OCI-LY1 (cell line): ENCODE measurements at regions not wholly inside any gene's neighbourhood (a gene's known extent, or its start where the extent isn't known, plus 50 kb on each side); places are given as distances from the start of the nearest gene placed in this dataset.

Experiments
- H2AFZ ChIP-seq: fragments of 200-600 bp; sonication (generic), shearing (Covaris generic); 2 replicates; pipeline ENCODE4 v1.6.0; 2014; ENCODE audit warnings: antibody characterized with exemption, mild to moderate bottlenecking, low read length
- H3F3A ChIP-seq: fragments of 200-600 bp; sonication (generic), shearing (Covaris generic); 2 replicates; pipeline ENCODE4 v1.6.0; 2014; ENCODE audit warnings: mild to moderate bottlenecking, antibody characterized with exemption, low read length, moderate library complexity; ENCODE audit not compliant: insufficient read depth
- H3K27ac ChIP-seq: fragments of 200-600 bp; sonication (generic); 2 replicates; pipeline ENCODE4 v1.5.1; 2014; ENCODE audit warnings: low read length, mixed run types, mild to moderate bottlenecking, low read depth; ENCODE audit not compliant: poor library complexity, severe bottlenecking
- H3K27me3 ChIP-seq: fragments of 200-600 bp; sonication (generic); 2 replicates; pipeline ENCODE4 v1.6.0; 2014; ENCODE audit warnings: antibody characterized with exemption, mild to moderate bottlenecking, low read length, moderate library complexity; ENCODE audit not compliant: insufficient read depth
- H3K36me3 ChIP-seq: fragments of 200-600 bp; sonication (generic); 2 replicates; pipeline ENCODE4 v1.6.1; 2014; ENCODE audit warnings: mild to moderate bottlenecking, antibody characterized with exemption, low read length, moderate library complexity, mixed read lengths; ENCODE audit not compliant: insufficient read depth
- H3K4me1 ChIP-seq: fragments of 200-600 bp; sonication (generic); 2 replicates; pipeline ENCODE4 v1.5.1; 2014; ENCODE audit warnings: mild to moderate bottlenecking, low read length, moderate library complexity; ENCODE audit not compliant: insufficient read depth, severe bottlenecking
- H3K4me2 ChIP-seq: fragments of 200-600 bp; sonication (generic), shearing (Covaris generic); 2 replicates; pipeline ENCODE4 v1.6.1; 2014; ENCODE audit warnings: low read length
- H3K4me3 ChIP-seq: fragments of 200-600 bp; sonication (generic); 2 replicates; pipeline ENCODE4 v1.5.1; 2014; ENCODE audit warnings: low read length, low read depth, mild to moderate bottlenecking, mixed read lengths; ENCODE audit not compliant: poor library complexity, severe bottlenecking
- H3K79me2 ChIP-seq: fragments of 200-600 bp; shearing (Covaris generic); 2 replicates; pipeline ENCODE4 v1.6.1; 2016; ENCODE audit warnings: mixed run types, low read length, mixed read lengths; ENCODE audit not compliant: insufficient read depth
- H3K9ac ChIP-seq: fragments of 200-600 bp; sonication (generic), shearing (Covaris generic); 2 replicates; pipeline ENCODE4 v1.6.1; 2014; ENCODE audit warnings: mild to moderate bottlenecking, low read length, mixed read lengths
- H3K9me2 ChIP-seq: fragments of 200-600 bp; sonication (generic), shearing (Covaris generic); 2 replicates; pipeline ENCODE4 v1.6.1; 2014; ENCODE audit warnings: low read depth, mild to moderate bottlenecking, low read length, mixed read lengths
- H3K9me3 ChIP-seq: fragments of 200-600 bp; shearing (Covaris generic); 2 replicates; pipeline ENCODE4 v1.6.1; 2014; ENCODE audit warnings: low read length, mixed read lengths
- H4K20me1 ChIP-seq: fragments of 200-600 bp; sonication (generic), shearing (Covaris generic); 2 replicates; pipeline ENCODE4 v1.6.0; 2016; ENCODE audit warnings: mild to moderate bottlenecking, low read length; ENCODE audit not compliant: insufficient read depth
- EZH2 ChIP-seq: fragments of 200-600 bp; sonication (generic), shearing (Covaris generic); IDR thresholded peaks from 2 replicates; pipeline ENCODE4 v1.8.0; 2017; ENCODE audit warnings: borderline replicate concordance, mixed run types, mild to moderate bottlenecking, antibody characterized with exemption, low read length, moderate library complexity, mixed read lengths
- TF ChIP-seq, protein P1 (sequence below): fragments of 200-600 bp; sonication (generic), shearing (Covaris generic); IDR thresholded peaks from 2 replicates; pipeline ENCODE4 v1.5.1; 2017; ENCODE audit warnings: mild to moderate bottlenecking, antibody characterized with exemption, low read length, moderate library complexity, mixed read lengths

GRCh38 chr9:18036422-18037187 is 437.3 kb upstream of the ADAMTSL1 start:
- Histone ChIP-seq H3K27ac (no peak overlapping the region), H3K36me3 (no peaks in the 10 kb centered on the region), H2AFZ (no peak overlapping the region), H4K20me1 (no peaks in the 10 kb centered on the region), H3K9me3 (no peaks in the 10 kb centered on the region), H3K4me3 (no peak overlapping the region), H3K4me2 (no peak overlapping the region), H3K27me3 (no peaks in the 10 kb centered on the region), H3K79me2 (no peaks in the 10 kb centered on the region), H3K9ac (no peak overlapping the region), H3F3A (no peaks in the 10 kb centered on the region), H3K9me2 (no peaks in the 10 kb centered on the region), H3K4me1 (no peaks in the 10 kb centered on the region)
- no peak for TF ChIP-seq EZH2
- TF ChIP-seq, protein P1, sequence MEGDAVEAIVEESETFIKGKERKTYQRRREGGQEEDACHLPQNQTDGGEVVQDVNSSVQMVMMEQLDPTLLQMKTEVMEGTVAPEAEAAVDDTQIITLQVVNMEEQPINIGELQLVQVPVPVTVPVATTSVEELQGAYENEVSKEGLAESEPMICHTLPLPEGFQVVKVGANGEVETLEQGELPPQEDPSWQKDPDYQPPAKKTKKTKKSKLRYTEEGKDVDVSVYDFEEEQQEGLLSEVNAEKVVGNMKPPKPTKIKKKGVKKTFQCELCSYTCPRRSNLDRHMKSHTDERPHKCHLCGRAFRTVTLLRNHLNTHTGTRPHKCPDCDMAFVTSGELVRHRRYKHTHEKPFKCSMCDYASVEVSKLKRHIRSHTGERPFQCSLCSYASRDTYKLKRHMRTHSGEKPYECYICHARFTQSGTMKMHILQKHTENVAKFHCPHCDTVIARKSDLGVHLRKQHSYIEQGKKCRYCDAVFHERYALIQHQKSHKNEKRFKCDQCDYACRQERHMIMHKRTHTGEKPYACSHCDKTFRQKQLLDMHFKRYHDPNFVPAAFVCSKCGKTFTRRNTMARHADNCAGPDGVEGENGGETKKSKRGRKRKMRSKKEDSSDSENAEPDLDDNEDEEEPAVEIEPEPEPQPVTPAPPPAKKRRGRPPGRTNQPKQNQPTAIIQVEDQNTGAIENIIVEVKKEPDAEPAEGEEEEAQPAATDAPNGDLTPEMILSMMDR, result no peak

DNA sequence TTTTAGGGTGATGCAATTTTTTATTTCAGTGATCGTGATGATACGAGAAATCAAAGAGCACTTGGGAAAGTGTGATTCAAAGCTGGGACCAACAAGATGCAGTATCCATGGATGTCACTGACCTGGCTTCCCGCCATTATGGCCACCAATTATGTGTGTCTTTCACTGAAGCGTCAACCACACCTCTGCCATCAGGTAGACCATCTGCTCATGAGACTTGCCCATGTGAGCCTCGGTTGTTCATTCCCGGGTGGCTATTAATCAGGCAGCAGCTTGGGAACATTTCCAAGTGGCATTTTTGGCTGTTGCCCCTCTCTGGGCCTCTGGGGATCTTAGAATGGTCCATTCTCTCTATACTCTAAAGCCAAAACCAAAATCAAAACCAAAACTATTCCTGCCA is 436.0 kb upstream of the ADAMTSL1 start:
- TF ChIP-seq, protein P1, result no peak
- TF ChIP-seq EZH2, result no peak
- no peaks in the 10 kb centered on the region for H3K9me3 ChIP-seq

DNA sequence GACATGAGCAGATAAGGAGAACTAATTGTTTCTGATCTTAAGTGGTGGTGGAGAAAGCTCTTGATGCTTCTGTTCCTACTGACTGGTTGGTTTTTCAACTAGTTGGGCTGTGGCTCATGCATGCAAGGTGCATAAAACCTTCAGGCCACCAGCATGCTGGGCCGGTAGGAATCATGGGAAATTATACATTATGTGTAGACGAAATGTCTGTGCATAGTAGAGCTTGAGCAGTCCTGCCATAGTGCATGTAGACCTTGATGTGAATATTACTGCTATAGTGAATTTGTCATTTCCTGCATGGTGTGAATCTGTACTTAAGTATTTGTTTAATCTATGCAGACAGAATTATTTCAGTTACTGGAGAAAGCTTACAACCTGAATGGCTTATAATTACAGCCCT is 433.6 kb upstream of the ADAMTSL1 start:
- Histone ChIP-seq H3K27me3 (no peaks in the 10 kb centered on the region), H2AFZ (no peak overlapping the region), H3K9me3 (no peaks in the 10 kb centered on the region), H3F3A (no peaks in the 10 kb centered on the region), H3K36me3 (no peaks in the 10 kb centered on the region), H3K4me3 (no peak overlapping the region), H3K9ac (no peak overlapping the region), H3K4me2 (no peak overlapping the region), H3K9me2 (no peaks in the 10 kb centered on the region), H3K4me1 (no peaks in the 10 kb centered on the region), H3K27ac (no peak overlapping the region), H4K20me1 (no peaks in the 10 kb centered on the region), H3K79me2 (no peaks in the 10 kb centered on the region)
- TF ChIP-seq, protein P1, result no peak
- no peak for TF ChIP-seq EZH2

More for the DNA sequence above, 436.0 kb upstream of the ADAMTSL1 start:
- no peaks in the 10 kb centered on the region for H3K36me3 ChIP-seq
- H4K20me1 ChIP-seq, result no peaks in the 10 kb centered on the region
- H3K4me3 ChIP-seq, result no peak overlapping the region
- no peaks in the 10 kb centered on the region for H3K4me1 ChIP-seq
- H3K9ac ChIP-seq, result no peak overlapping the region
- H3F3A ChIP-seq, result no peaks in the 10 kb centered on the region
- H3K9me2 ChIP-seq, result no peaks in the 10 kb centered on the region
- H3K27ac ChIP-seq, result no peak overlapping the region
- H2AFZ ChIP-seq, result no peak overlapping the region
- H3K27me3 ChIP-seq, result no peaks in the 10 kb centered on the region
- no peaks in the 10 kb centered on the region for H3K79me2 ChIP-seq
- H3K4me2 ChIP-seq, result no peak overlapping the region
